Left ventricle myocardium inferior (tissue), 1 donor: ENCODE measurements at regions not wholly inside any gene's neighbourhood (a gene's known extent, or its start where the extent isn't known, plus 50 kb on each side); places are given as distances from the start of the nearest gene placed in this dataset.

Source experiments
- DNase-seq: peaks from one replicate; pipeline ENCODE4 v3.0.0-alpha.2; 2020
- H3K27ac ChIP-seq: fragments of 200-600 bp; replicated peaks from 2 replicates; pipeline ENCODE4 v1.8.0; 2021
- H3K27me3 ChIP-seq: fragments of 200-600 bp; 2 replicates; pipeline ENCODE4 v1.8.0; 2021; ENCODE audit warnings: low read depth
- H3K36me3 ChIP-seq: fragments of 200-600 bp; 2 replicates; pipeline ENCODE4 v1.8.0; 2021
- H3K4me1 ChIP-seq: fragments of 200-600 bp; 2 replicates; pipeline ENCODE4 v1.8.0; 2021
- H3K4me3 ChIP-seq: fragments of 200-600 bp; 2 replicates; pipeline ENCODE4 v1.8.0; 2021; ENCODE audit warnings: mild to moderate bottlenecking, moderate library complexity
- H3K9me3 ChIP-seq: fragments of 200-600 bp; replicated peaks from 2 replicates; pipeline ENCODE4 v1.8.0; 2021
- CTCF ChIP-seq: fragments of 200-600 bp; IDR thresholded peaks from 2 replicates; pipeline ENCODE4 v1.8.0; 2021; ENCODE audit warnings: antibody characterized with exemption, mild to moderate bottlenecking, borderline replicate concordance
- intact Hi-C: fragments of 100-400 bp; cut with micrococcal nuclease; formaldehyde crosslinking; loops from one replicate; pipeline ENCODE4 v1.11.0; 2022
- donor health status: DM: no; HTN: yes; CAD: no; lungs with severe emphysema.

- H3K36me3 ChIP-seq, result no peaks in the 10 kb centered on the region
- H3K27ac ChIP-seq, result no peak overlapping the region
- no peak overlapping the region for H3K4me3 ChIP-seq
- DNase-seq, result no peak
- H3K27me3 ChIP-seq, result no peaks in the 10 kb centered on the region
- no peak for TF ChIP-seq CTCF
- H3K9me3 ChIP-seq, result no peaks in the 10 kb centered on the region
- intact Hi-C loops, result loop anchor here (5.0 kb wide), 1 partner anchor 946 kb away; no protein-coding TSS in a partner anchor
- peaks cover 3% of the 10 kb centered on the region for H3K4me1 ChIP-seq
These were observed 121.0 kb upstream of the SPACA1 start for GRCh38 chr6:87926687-87927086.

GRCh38 chr6:87926072-87926471 lies 121.6 kb upstream of the SPACA1 start:
- H3K4me1 ChIP-seq, result peaks cover 3% of the 10 kb centered on the region
- H3K9me3 ChIP-seq, result no peaks in the 10 kb centered on the region
- peaks cover under 1% of the 10 kb centered on the region for H3K27me3 ChIP-seq
- no peak overlapping the region for H3K4me3 ChIP-seq
- intact Hi-C loops, result loop anchor here (5.0 kb wide), 1 partner anchor 946 kb away; no protein-coding TSS in a partner anchor
- no peak overlapping the region for H3K27ac ChIP-seq
- no peak for TF ChIP-seq CTCF
- DNase-seq, result no peak
- H3K36me3 ChIP-seq, result no peaks in the 10 kb centered on the region

GRCh38 chr6:87925373-87926060 lies 122.1 kb upstream of the SPACA1 start:
- H3K4me3 ChIP-seq, result no peak overlapping the region
- DNase-seq, result no peak
- peaks cover 3% of the 10 kb centered on the region for H3K4me1 ChIP-seq
- TF ChIP-seq CTCF, result no peak
- intact Hi-C loops, result loop anchor here (5.0 kb wide), 1 partner anchor 947 kb away; no protein-coding TSS in a partner anchor
- no peaks in the 10 kb centered on the region for H3K9me3 ChIP-seq
- H3K36me3 ChIP-seq, result no peaks in the 10 kb centered on the region
- H3K27me3 ChIP-seq, result peaks cover 6% of the 10 kb centered on the region
- no peak overlapping the region for H3K27ac ChIP-seq

GRCh38 chr6:87923389-87924050 lies 124.1 kb upstream of the SPACA1 start:
- intact Hi-C loops, result no loop called here
- Histone ChIP-seq H3K36me3 (no peaks in the 10 kb centered on the region), H3K4me3 (no peak overlapping the region), H3K9me3 (no peaks in the 10 kb centered on the region), H3K27me3 (peaks cover 17% of the 10 kb centered on the region), H3K4me1 (no peaks in the 10 kb centered on the region), H3K27ac (no peak overlapping the region)
- no peak for TF ChIP-seq CTCF
- no peak for DNase-seq

- no peak for TF ChIP-seq CTCF
- peaks cover 17% of the 10 kb centered on the region for H3K27me3 ChIP-seq
- no peak overlapping the region for H3K4me3 ChIP-seq
- DNase-seq, result no peak
- H3K27ac ChIP-seq, result no peak overlapping the region
- no peaks in the 10 kb centered on the region for H3K4me1 ChIP-seq
- intact Hi-C loops, result no loop called here
- H3K36me3 ChIP-seq, result no peaks in the 10 kb centered on the region
- H3K9me3 ChIP-seq, result no peaks in the 10 kb centered on the region
These were observed 124.7 kb upstream of the SPACA1 start for GRCh38 chr6:87922947-87923330.
